Osteoblast (primary cell): ENCODE measurements at regions not wholly inside any gene's neighbourhood (a gene's known extent, or its start where the extent isn't known, plus 50 kb on each side); places are given as distances from the start of the nearest gene placed in this dataset.

Experiments
- DNase-seq: peaks from one replicate; pipeline ENCODE4 v3.0.0; 2011; ENCODE audit warnings: low spot score, mixed read lengths; ENCODE audit not compliant: insufficient read length; ENCODE audit errors: missing footprints
- H2AFZ ChIP-seq: 2 replicates; pipeline ENCODE4 v1.6.0; 2011; ENCODE audit warnings: mild to moderate bottlenecking, low read length
- H3K27ac ChIP-seq: 2 replicates; pipeline ENCODE4 v1.5.1; 2011; ENCODE audit warnings: mild to moderate bottlenecking, low read depth, low read length, moderate library complexity
- H3K27me3 ChIP-seq: 2 replicates; pipeline ENCODE4 v1.6.0; 2012; ENCODE audit warnings: mild to moderate bottlenecking, control low read depth, inconsistent platforms, low read length, moderate library complexity; ENCODE audit not compliant: insufficient read depth
- H3K36me3 ChIP-seq: 2 replicates; pipeline ENCODE4 v1.5.1; 2011; ENCODE audit warnings: mild to moderate bottlenecking, low read length, control low read depth, moderate library complexity; ENCODE audit not compliant: insufficient read depth
- H3K4me1 ChIP-seq: 2 replicates; pipeline ENCODE4 v1.5.1; 2011; ENCODE audit warnings: mild to moderate bottlenecking, low read length, control low read depth, moderate library complexity; ENCODE audit not compliant: insufficient read depth
- H3K4me2 ChIP-seq: 2 replicates; pipeline ENCODE4 v1.6.0; 2011; ENCODE audit warnings: mild to moderate bottlenecking, low read length; ENCODE audit not compliant: insufficient read depth
- H3K4me3 ChIP-seq: fragments of 200-600 bp; sonication (generic); 3 replicates; pipeline ENCODE4 v1.5.1; 2012; ENCODE audit warnings: mild to moderate bottlenecking, low read length, inconsistent platforms; ENCODE audit not compliant: insufficient read depth
- H3K79me2 ChIP-seq: 2 replicates; pipeline ENCODE4 v1.6.0; 2012; ENCODE audit warnings: mild to moderate bottlenecking, low read length, control low read depth, inconsistent platforms; ENCODE audit not compliant: insufficient read depth
- H3K9me3 ChIP-seq: 2 replicates; pipeline ENCODE4 v1.5.1; 2011; ENCODE audit warnings: low read depth, low read length, control low read depth
- H4K20me1 ChIP-seq: 2 replicates; pipeline ENCODE4 v1.6.0; 2012; ENCODE audit warnings: mild to moderate bottlenecking, low read length, control low read depth; ENCODE audit not compliant: insufficient read depth
- TF ChIP-seq, protein P1 (sequence below): IDR thresholded peaks from 2 replicates; pipeline ENCODE4 v1.5.1; 2011; ENCODE audit warnings: mild to moderate bottlenecking, low read depth, low read length, moderate library complexity; ENCODE audit errors: extremely low read depth

DNA sequence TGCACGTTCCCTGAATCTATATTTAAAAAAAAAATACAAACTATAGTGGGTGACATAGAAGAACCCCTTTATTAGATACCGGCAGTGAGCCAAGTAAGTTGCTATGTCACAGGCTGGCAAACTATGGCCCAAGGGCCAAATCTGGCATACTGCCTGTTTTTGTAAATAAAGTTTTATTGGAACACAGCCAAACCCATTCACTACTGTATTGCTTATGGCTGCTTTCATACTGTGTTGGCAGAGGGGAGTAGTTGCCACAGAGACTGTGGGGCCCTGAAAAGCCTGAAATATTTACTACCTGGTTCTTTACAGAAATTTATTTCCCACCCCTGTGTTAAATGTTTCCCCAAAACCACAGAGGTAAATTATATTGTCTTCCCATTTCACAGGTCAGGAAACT is 71.2 kb upstream of the EGFL6 start:
- Histone ChIP-seq H2AFZ (no peak overlapping the region), H3K9me3 (no peaks in the 10 kb centered on the region), H3K27ac (no peak overlapping the region), H4K20me1 (no peaks in the 10 kb centered on the region), H3K4me1 (no peaks in the 10 kb centered on the region), H3K4me2 (no peak overlapping the region), H3K36me3 (no peaks in the 10 kb centered on the region), H3K27me3 (peaks cover 8% of the 10 kb centered on the region), H3K4me3 (no peak overlapping the region), H3K79me2 (no peaks in the 10 kb centered on the region)
- TF ChIP-seq, protein P1, sequence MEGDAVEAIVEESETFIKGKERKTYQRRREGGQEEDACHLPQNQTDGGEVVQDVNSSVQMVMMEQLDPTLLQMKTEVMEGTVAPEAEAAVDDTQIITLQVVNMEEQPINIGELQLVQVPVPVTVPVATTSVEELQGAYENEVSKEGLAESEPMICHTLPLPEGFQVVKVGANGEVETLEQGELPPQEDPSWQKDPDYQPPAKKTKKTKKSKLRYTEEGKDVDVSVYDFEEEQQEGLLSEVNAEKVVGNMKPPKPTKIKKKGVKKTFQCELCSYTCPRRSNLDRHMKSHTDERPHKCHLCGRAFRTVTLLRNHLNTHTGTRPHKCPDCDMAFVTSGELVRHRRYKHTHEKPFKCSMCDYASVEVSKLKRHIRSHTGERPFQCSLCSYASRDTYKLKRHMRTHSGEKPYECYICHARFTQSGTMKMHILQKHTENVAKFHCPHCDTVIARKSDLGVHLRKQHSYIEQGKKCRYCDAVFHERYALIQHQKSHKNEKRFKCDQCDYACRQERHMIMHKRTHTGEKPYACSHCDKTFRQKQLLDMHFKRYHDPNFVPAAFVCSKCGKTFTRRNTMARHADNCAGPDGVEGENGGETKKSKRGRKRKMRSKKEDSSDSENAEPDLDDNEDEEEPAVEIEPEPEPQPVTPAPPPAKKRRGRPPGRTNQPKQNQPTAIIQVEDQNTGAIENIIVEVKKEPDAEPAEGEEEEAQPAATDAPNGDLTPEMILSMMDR: no peak
- DNase-seq: no peak

DNA sequence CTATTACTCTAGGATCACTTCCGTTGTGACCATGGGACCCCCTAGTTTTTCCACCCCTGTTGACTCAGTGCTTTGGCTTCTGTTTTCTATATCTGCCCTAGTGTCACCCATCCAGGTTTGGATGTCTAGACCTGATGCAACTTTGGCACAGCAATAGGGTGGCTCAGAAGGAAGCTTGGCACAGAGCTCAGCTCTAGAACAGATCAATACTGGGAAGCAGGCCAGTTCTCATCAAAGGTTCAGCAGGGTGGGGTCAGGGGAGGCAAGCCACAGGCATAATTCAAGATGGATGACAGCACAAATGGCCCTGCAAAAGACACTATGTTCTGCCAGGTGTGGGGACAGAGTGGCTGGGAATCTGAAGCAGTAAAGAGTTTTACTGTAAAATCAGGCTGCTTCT is 74.2 kb upstream of the EGFL6 start:
- peaks cover 4% of the 10 kb centered on the region for H3K27me3 ChIP-seq
- no peak overlapping the region for H3K4me3 ChIP-seq
- no peaks in the 10 kb centered on the region for H3K79me2 ChIP-seq
- H3K36me3 ChIP-seq: no peaks in the 10 kb centered on the region
- no peak overlapping the region for H2AFZ ChIP-seq
- no peaks in the 10 kb centered on the region for H3K9me3 ChIP-seq
- no peaks in the 10 kb centered on the region for H3K4me1 ChIP-seq
- H3K27ac ChIP-seq: no peak overlapping the region
- no peak for DNase-seq
- no peak overlapping the region for H3K4me2 ChIP-seq
- H4K20me1 ChIP-seq: no peaks in the 10 kb centered on the region
- TF ChIP-seq, protein P1: no peak

DNA sequence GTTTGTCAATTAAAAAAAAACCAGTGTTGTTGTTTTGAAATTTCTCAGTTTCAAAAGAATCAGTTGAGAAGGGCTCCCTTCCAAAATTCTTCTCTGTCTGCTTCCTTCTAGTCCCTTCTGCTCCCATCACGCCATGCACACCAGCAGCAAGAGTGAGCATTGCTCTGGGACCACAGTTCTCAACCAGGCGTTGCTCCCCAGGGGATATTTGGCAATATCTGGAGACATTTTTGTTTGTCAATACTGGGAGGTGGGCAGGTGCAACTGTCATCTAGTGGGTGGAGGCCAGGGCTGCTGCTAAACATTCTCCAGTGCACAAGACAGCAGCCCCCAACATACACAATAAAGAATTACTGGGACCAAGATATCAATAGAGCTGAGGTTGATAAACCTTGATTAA is 74.8 kb upstream of the EGFL6 start:
- Histone ChIP-seq H3K4me2 (no peak overlapping the region), H3K27ac (no peak overlapping the region), H3K27me3 (peaks cover 4% of the 10 kb centered on the region), H3K4me1 (peaks cover 3% of the 10 kb centered on the region), H3K4me3 (no peak overlapping the region), H3K79me2 (no peaks in the 10 kb centered on the region), H3K36me3 (no peaks in the 10 kb centered on the region), H2AFZ (no peak overlapping the region), H3K9me3 (no peaks in the 10 kb centered on the region), H4K20me1 (no peaks in the 10 kb centered on the region)
- DNase-seq: no peak
- TF ChIP-seq, protein P1: no peak

- H3K27ac ChIP-seq: no peak overlapping the region
- TF ChIP-seq, protein P1: no peak
- no peak for DNase-seq
- H3K4me2 ChIP-seq: no peak overlapping the region
- no peak overlapping the region for H2AFZ ChIP-seq
- H3K36me3 ChIP-seq: no peaks in the 10 kb centered on the region
- no peaks in the 10 kb centered on the region for H3K79me2 ChIP-seq
- H3K4me3 ChIP-seq: no peak overlapping the region
- no peaks in the 10 kb centered on the region for H3K9me3 ChIP-seq
- no peaks in the 10 kb centered on the region for H4K20me1 ChIP-seq
- H3K4me1 ChIP-seq: peaks cover 9% of the 10 kb centered on the region
- H3K27me3 ChIP-seq: peaks cover 4% of the 10 kb centered on the region
Observed at GRCh38 chrX:13493659-13494058, 75.7 kb upstream of the EGFL6 start.
